SK-N-SH (cell line): ENCODE measurements at regions not wholly inside any gene's neighbourhood (a gene's known extent, or its start where the extent isn't known, plus 50 kb on each side); places are given as distances from the start of the nearest gene placed in this dataset.

ENCODE experiments used
- CTCF ChIP-seq: fragments of 200-600 bp; sonication (generic); IDR thresholded peaks from 2 replicates; pipeline ENCODE4 v1.6.1; 2017; ENCODE audit warnings: antibody characterized with exemption, mild to moderate bottlenecking, moderate library complexity
- POLR2AphosphoS5 ChIP-seq: IDR thresholded peaks from 2 replicates; pipeline ENCODE4 v1.6.1; 2012; ENCODE audit warnings: low read depth, low read length
- RAD21 ChIP-seq: IDR thresholded peaks from 2 replicates; pipeline ENCODE4 v1.6.1; 2012; ENCODE audit warnings: mild to moderate bottlenecking, low read length
- TCF12 ChIP-seq: IDR thresholded peaks from 2 replicates; pipeline ENCODE4 v1.4.0; 2012
- TF ChIP-seq, protein P1 (sequence below): fragments of 150-350 bp; IDR thresholded peaks from 2 replicates; pipeline ENCODE4 v1.6.1; 2017; ENCODE audit warnings: antibody characterized with exemption, low read length, low read depth, borderline replicate concordance
- TF ChIP-seq, protein P2 (sequence below): IDR thresholded peaks from 2 replicates; pipeline ENCODE4 v1.6.1; 2012; ENCODE audit warnings: mild to moderate bottlenecking, low read depth, low read length, moderate library complexity

- TF ChIP-seq TCF12 (no peak), POLR2AphosphoS5 (no peak), CTCF (no peak), RAD21 (no peak)
- TF ChIP-seq, protein P1, sequence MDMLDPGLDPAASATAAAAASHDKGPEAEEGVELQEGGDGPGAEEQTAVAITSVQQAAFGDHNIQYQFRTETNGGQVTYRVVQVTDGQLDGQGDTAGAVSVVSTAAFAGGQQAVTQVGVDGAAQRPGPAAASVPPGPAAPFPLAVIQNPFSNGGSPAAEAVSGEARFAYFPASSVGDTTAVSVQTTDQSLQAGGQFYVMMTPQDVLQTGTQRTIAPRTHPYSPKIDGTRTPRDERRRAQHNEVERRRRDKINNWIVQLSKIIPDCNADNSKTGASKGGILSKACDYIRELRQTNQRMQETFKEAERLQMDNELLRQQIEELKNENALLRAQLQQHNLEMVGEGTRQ, result no peak
- TF ChIP-seq, protein P2, sequence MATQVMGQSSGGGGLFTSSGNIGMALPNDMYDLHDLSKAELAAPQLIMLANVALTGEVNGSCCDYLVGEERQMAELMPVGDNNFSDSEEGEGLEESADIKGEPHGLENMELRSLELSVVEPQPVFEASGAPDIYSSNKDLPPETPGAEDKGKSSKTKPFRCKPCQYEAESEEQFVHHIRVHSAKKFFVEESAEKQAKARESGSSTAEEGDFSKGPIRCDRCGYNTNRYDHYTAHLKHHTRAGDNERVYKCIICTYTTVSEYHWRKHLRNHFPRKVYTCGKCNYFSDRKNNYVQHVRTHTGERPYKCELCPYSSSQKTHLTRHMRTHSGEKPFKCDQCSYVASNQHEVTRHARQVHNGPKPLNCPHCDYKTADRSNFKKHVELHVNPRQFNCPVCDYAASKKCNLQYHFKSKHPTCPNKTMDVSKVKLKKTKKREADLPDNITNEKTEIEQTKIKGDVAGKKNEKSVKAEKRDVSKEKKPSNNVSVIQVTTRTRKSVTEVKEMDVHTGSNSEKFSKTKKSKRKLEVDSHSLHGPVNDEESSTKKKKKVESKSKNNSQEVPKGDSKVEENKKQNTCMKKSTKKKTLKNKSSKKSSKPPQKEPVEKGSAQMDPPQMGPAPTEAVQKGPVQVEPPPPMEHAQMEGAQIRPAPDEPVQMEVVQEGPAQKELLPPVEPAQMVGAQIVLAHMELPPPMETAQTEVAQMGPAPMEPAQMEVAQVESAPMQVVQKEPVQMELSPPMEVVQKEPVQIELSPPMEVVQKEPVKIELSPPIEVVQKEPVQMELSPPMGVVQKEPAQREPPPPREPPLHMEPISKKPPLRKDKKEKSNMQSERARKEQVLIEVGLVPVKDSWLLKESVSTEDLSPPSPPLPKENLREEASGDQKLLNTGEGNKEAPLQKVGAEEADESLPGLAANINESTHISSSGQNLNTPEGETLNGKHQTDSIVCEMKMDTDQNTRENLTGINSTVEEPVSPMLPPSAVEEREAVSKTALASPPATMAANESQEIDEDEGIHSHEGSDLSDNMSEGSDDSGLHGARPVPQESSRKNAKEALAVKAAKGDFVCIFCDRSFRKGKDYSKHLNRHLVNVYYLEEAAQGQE, result no peak
These were observed 106.7 kb upstream of the SLC5A9 start for GRCh38 chr1:48115835-48116234.
